ENCODE measurements at regions not wholly inside any gene's neighbourhood (a gene's known extent, or its start where the extent isn't known, plus 50 kb on each side); places are given as distances from the start of the nearest gene placed in this dataset.

DNA sequence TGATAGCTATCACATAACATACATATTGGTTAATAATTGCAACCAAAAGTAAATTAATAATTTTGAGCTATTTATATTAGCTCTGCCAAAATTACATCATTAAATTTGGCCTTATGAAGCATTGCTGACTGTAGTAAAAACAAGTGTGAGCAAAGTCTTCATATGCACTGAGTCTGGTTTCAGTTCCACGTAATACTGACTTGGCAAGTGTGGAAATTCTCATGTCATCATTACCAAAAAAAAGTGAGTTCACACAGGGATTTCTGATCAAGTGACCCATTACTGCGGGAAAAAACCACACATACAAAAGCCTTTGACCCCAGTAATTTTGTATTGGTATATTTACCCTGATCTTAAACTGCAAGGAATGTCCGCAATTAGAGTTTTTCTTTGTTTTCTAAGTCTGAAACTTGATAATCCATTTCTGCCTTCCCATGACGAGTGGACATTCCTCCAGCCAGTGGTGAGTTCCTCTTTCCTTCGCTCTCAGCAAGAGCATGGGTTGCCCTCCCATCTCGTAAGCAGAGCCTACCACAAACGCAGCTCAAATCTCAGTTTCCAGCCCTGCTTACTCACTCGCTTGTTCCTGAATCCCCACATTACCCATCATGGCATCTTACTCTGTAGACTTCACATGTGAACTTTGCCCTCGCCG is 220.2 kb upstream of the DMRT1 start:
- BruUV-seq (replicated peaks): no TSS peak

DNA sequence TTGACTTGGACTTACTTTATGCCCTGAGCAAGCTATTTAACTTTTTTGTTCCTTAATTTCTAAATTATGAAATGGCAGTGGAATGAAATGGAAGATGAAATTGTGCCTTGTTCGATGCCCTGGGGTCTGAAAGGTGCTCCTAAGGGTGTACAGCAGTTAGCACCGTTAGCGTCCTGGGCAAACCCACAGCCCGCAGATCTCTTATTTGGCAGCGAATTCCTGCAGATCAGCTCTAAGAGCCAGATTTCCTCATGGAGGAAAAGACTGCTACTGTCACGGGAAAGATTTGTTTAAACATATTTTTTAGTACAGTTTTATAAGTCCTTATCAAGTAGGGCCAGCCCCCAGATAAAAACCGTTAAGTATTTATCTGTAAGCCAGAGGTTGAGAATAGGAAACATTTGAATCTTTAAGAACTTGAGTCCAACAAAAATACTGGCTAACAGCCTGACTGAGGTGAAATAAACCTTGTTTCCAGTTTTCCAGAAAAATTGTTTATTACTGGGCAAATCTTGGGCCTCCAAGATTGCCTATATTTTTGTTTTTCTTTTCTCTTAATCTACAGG is 216.5 kb upstream of the DMRT1 start:
- RAD21 ChIA-PET (ENCODE audit: unreplicated experiment): no interaction called here
- FAIRE-seq: no peak

More for the DNA sequence above, 220.2 kb upstream of the DMRT1 start:
- Histone ChIP-seq H3K4me2 (ENCODE audit: control insufficient read depth, insufficient read depth) (no peak overlapping the region), H4K20me1 (ENCODE audit: control insufficient read depth, insufficient read depth) (no peaks in the 10 kb centered on the region), H2AFZ (ENCODE audit: control insufficient read depth, low read depth, low read length) (no peak overlapping the region), H3K9ac (ENCODE audit: control insufficient read depth, insufficient read depth, low read length) (no peak overlapping the region), H3K79me2 (ENCODE audit: control insufficient read depth, insufficient read depth, low read length) (no peaks in the 10 kb centered on the region), H3K4me1 (ENCODE audit: control insufficient read depth, insufficient read depth, low read length) (no peaks in the 10 kb centered on the region), H3K36me3 (ENCODE audit: control insufficient read depth in 2 of 2, insufficient read depth in 2 of 2, low read length in 1 of 2) (no peaks in the 10 kb centered on the region), H3K4me3 (no peak overlapping the region), H3K27me3 (replicated peaks in 1 of 2; ENCODE audit: control insufficient read depth in 2 of 2, insufficient read depth in 2 of 2, low read length in 1 of 2) (no peaks in the 10 kb centered on the region; a peak in 2 of 4 replicates), H3K9me3 (replicated peaks; ENCODE audit: control insufficient read depth, insufficient read depth, low read length) (no peaks in the 10 kb centered on the region), H3K27ac (ENCODE audit: control insufficient read depth, insufficient read depth) (no peak overlapping the region)
- DNase-seq (ENCODE audit: low read depth, low spot score) (no peak), FAIRE-seq (no peak), ATAC-seq (peak; percentile 54; the same call in 2 of the 3 replicates)
- 27% methylated on average over 10 of the region's 10 CpGs for WGBS (ENCODE audit: insufficient coverage, insufficient replicate concordance, low lambda C conversion rate, missing lambda C conversion rate)
- in situ Hi-C loops (cut with MboI) (no loop called here), intact Hi-C loops (cut with micrococcal nuclease; ENCODE audit: unreplicated experiment) (no loop called here)
- POLR2A ChIA-PET: no interaction called here
- TF ChIP-seq SPI1 (IDR thresholded peaks at IDR 0.05; ENCODE audit: borderline replicate concordance, insufficient read depth, low read depth, low read length) (0 out of 2 replicates have a peak, but pooled peaks have one; percentile 3), TARDBP (IDR thresholded peaks at IDR 0.05; ENCODE audit: borderline replicate concordance) (no peak), MYB (IDR thresholded peaks at IDR 0.05; ENCODE audit: borderline replicate concordance, low read depth, low read length) (no peak), ATF7 (IDR thresholded peaks at IDR 0.05; ENCODE audit: low read depth) (peak; percentile 56), RAD21 (IDR thresholded peaks at IDR 0.05; ENCODE audit: insufficient read depth, low read depth, low read length) (no peak)
- CTCF ChIA-PET: interaction anchor here (0.5 to 2.1 kb wide), 7 partner anchors 19 to 1165 kb away, joined by 3 to 9 read pairs (median 4); no protein-coding TSS in a partner anchor
- RAD21 ChIA-PET (ENCODE audit: unreplicated experiment): interaction anchor here (0.5 to 1.8 kb wide), 2 partner anchors 184 to 384 kb away, joined by 3 to 8 read pairs; no protein-coding TSS in a partner anchor
- SMC1A ChIA-PET (ENCODE audit: uncharacterized antibody, unreplicated experiment): interaction anchor here (2.7 kb wide), 1 partner anchor 383 kb away, joined by 13 read pairs; no protein-coding TSS in a partner anchor

More for the DNA sequence above, 216.5 kb upstream of the DMRT1 start:
- Histone ChIP-seq H3K36me3 (ENCODE audit: control insufficient read depth in 2 of 2, insufficient read depth in 2 of 2, low read length in 1 of 2) (no peaks in the 10 kb centered on the region), H3K4me1 (ENCODE audit: control insufficient read depth, insufficient read depth, low read length) (no peaks in the 10 kb centered on the region), H3K9me3 (replicated peaks; ENCODE audit: control insufficient read depth, insufficient read depth, low read length) (no peaks in the 10 kb centered on the region), H3K4me2 (ENCODE audit: control insufficient read depth, insufficient read depth) (no peak overlapping the region), H3K9ac (ENCODE audit: control insufficient read depth, insufficient read depth, low read length) (no peak overlapping the region), H3K27me3 (replicated peaks in 1 of 2; ENCODE audit: control insufficient read depth in 2 of 2, insufficient read depth in 2 of 2, low read length in 1 of 2) (peaks cover 0 to 1% of the 10 kb centered on the region in 2 experiments; a peak in 1 of 4 replicates), H2AFZ (ENCODE audit: control insufficient read depth, low read depth, low read length) (no peak overlapping the region), H3K27ac (ENCODE audit: control insufficient read depth, insufficient read depth) (no peak overlapping the region), H4K20me1 (ENCODE audit: control insufficient read depth, insufficient read depth) (no peaks in the 10 kb centered on the region), H3K4me3 (no peak overlapping the region), H3K79me2 (ENCODE audit: control insufficient read depth, insufficient read depth, low read length) (no peaks in the 10 kb centered on the region)
- intact Hi-C loops (cut with micrococcal nuclease; ENCODE audit: unreplicated experiment): loop anchor here (5.0 kb wide), 1 partner anchor 132 kb away; no protein-coding TSS in a partner anchor
- WGBS (ENCODE audit: insufficient coverage, insufficient replicate concordance, low lambda C conversion rate, missing lambda C conversion rate): 57% methylated on average over 7 of the region's 7 CpGs
- SMC1A ChIA-PET (ENCODE audit: uncharacterized antibody, unreplicated experiment): no interaction called here
- ATAC-seq (no peak), DNase-seq (ENCODE audit: low read depth, low spot score) (no peak)
- in situ Hi-C loops (cut with MboI): no loop called here
- BruUV-seq (replicated peaks): no TSS peak
- CTCF ChIA-PET: interaction anchor here (0.7 to 1.4 kb wide), 2 partner anchors 182 to 203 kb away, joined by 3 to 4 read pairs; no protein-coding TSS in a partner anchor
- no peak for TF ChIP-seq ZNF274 (IDR thresholded peaks at IDR 0.05; ENCODE audit: insufficient read depth, insufficient read length)
- TF ChIP-seq STAT1 (conservative IDR thresholded peaks at IDR 0.05): no peak
- TF ChIP-seq POU2F2 (IDR thresholded peaks at IDR 0.05; ENCODE audit: borderline replicate concordance, low read depth, low read length): no peak
- TF ChIP-seq EZH2 (IDR thresholded peaks at IDR 0.05; ENCODE audit: borderline replicate concordance, control insufficient read depth, low read depth, low read length): no peak
- TF ChIP-seq, protein P1, sequence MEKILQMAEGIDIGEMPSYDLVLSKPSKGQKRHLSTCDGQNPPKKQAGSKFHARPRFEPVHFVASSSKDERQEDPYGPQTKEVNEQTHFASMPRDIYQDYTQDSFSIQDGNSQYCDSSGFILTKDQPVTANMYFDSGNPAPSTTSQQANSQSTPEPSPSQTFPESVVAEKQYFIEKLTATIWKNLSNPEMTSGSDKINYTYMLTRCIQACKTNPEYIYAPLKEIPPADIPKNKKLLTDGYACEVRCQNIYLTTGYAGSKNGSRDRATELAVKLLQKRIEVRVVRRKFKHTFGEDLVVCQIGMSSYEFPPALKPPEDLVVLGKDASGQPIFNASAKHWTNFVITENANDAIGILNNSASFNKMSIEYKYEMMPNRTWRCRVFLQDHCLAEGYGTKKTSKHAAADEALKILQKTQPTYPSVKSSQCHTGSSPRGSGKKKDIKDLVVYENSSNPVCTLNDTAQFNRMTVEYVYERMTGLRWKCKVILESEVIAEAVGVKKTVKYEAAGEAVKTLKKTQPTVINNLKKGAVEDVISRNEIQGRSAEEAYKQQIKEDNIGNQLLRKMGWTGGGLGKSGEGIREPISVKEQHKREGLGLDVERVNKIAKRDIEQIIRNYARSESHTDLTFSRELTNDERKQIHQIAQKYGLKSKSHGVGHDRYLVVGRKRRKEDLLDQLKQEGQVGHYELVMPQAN (conservative IDR thresholded peaks at IDR 0.05): no peak
- no peak for TF ChIP-seq NFIC (IDR thresholded peaks at IDR 0.05; ENCODE audit: low read depth, low read length)
- POLR2A ChIA-PET: no interaction called here

Data from GM12878 (cell line).